Stimulated activated CD4-positive, alpha-beta T cell treated with anti-CD3 and anti-CD28 coated beads, Interleukin-15, amount 100 ng/mL, for 24 hours (primary cell): ENCODE measurements at regions not wholly inside any gene's neighbourhood (a gene's known extent, or its start where the extent isn't known, plus 50 kb on each side); places are given as distances from the start of the nearest gene placed in this dataset.
A peak's percentile ranks its signal among the peaks of the same experiment; 100 is the strongest.

Experiments
- DNase-seq: peaks from one replicate; pipeline ENCODE4 v3.0.0-alpha.2; 2020

DNA sequence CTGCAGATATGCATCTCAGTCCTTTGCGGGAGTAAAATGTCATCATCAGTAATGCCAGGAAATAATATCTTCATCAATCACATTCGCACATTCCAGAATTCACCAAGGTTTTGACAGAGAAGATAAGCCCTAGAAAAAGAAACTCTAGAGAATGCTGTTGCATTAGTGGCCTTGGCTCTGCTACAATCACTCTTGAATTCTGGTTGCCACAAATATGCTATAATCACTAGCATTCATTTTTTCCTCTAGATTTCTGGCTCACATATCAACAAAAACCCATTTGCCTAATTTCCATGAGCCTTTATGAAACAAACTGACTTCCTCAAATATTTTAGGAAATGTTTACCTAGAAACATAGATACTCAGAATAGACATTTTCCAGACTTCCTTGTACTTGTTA, 653.4 kb downstream of the ANXA1 start:
- no peak for DNase-seq

DNA sequence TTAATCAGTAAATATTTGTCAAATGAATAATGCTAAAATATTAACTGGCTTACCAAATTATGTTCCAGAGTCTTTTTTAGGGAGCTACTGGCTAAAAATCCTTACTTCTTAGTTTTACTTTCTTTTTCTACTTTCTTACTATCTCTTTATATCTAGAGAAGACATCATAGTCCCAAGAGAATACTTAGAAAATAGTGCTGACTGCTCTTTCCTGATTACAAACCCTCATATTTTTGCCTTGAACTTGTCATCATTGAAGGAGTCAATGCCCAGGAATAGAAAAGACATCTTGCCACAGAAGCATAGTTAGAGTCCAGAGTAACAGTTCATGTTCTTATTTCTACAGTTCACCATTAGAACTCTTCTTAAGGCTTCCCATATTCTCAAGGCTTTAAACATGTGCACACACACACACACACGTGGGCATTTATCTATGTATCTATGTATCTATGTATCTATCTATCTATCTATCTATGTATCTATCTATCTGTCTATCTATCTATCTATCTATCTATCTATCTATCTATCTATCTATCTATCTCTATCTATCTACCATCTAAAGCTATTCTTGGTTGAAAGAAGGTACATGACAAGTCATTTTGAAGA, 654.3 kb downstream of the ANXA1 start:
- DNase-seq = no peak

DNA sequence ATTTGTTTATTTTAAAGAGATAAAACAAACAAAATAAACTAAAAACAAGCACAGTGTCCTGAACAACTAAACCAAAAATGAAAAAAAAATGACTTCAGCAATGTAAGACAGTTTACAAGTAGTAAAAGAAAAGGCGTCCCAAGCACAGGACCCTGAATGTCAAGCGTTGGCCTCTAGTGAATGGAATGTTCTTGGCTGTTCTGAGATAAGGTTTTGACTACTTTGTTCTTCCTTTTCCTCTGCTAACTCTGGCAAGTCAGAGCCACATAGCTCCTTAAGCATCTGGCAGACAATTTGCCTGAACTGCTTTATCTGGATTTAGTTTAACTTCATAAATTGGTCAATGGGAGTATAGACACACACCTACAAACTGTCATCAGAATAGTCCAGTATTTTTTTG, 655.2 kb downstream of the ANXA1 start:
- no peak for DNase-seq

DNA sequence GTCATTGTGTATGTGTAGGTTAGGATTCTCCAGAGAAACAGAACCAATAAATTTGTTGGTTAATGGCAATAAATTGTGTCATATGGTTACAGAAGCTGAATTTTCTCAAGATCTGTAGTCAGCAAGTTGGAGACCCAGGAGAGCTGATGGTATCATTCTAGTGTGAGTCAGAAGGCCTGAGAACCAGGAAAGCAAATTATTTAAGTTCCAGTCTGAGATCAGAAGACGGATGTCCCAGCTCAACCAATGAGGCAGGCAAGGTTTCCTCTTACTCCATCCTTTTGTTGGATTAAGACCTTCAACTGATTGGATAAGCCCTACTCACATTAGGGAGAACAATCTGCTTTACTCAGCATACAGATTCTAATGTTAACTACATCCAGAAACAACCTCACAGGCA, 656.3 kb downstream of the ANXA1 start:
- DNase-seq = no peak

DNA sequence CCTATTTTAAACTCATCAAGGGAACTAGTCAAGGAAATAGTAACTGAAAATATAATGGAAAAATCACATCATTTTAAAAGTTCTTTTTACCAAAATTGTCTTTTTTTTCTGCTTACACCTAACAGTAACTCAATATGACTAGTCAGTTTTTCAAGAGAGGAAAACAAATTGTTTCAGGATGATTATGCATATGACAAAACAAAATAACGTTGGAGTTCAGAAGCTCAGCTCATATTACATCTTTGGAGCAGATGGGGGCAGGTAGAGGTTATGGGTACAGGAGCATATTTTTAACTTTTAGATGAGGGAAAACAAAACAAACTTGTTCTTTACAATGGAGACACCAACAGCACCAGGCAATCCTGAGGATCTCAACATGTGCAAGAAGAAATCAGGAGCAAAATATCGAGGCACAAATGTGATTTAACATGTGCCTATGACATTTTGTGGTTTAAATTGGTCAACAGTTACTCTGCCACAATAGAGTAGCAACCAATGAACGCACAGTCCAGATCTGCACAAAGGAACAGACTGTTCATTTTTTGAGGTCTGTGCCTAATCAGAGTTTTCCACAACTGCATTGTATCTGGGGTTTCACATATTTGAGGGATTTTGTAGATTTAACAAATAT, 659.0 kb downstream of the ANXA1 start:
- no peak for DNase-seq

DNA sequence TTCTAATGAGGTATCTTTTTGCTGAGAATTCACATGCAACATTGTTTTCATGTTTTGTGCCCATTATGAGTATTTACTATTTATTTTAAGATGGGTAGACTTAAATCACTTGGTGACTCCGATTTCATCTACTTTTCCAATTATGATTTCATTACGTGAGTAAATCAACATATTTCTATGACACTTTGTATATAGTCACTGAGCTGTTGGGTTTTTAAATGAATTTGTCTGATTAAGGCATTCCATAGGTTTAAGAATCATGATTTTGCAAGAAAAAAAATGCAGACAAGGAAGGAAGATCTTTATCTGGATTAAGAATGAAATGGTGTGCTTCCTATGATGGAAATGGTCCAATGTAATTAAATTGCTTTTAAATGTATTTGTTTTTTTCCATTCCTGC, 661.9 kb downstream of the ANXA1 start:
- no peak for DNase-seq

DNA sequence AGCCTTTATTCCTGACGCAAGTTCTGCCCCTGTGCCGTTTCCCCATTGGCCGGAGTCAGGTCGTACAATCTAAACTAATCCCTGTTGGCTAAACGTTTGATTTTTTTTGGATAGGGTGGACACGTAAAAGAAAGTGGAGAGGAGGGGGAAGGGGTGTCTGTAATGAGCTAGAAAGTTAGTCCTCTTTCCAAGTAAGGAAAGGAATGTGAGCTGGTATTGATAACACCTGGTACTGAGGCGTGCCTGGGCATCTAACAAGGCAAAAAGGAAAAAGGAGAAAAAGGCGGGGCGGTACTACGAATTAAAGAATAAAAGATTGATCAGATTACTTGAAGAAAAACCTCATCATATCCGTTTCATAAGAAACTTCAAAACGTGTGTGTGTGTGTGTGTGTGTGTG, 665.2 kb downstream of the ANXA1 start:
- no peak for DNase-seq

DNA sequence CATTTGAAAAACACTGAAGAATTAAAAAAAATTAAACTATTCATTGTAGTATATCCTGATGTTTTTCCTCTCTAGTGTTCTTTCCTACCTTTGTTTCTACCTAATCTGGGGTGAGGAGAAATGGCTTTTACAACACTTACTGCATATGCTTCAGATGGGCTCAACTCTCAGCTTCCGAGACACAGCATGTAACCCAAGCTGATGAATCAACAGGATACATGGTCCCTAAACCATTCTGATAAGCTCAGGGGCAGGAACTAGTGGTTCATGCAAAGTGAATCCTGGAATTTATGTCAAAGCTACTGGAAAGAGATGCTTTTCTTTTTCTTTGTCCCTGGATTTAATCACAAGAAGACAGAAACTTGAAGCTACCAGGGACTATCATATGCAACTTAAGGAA, 672.5 kb upstream of the RORB start:
- DNase-seq = no peak

DNA sequence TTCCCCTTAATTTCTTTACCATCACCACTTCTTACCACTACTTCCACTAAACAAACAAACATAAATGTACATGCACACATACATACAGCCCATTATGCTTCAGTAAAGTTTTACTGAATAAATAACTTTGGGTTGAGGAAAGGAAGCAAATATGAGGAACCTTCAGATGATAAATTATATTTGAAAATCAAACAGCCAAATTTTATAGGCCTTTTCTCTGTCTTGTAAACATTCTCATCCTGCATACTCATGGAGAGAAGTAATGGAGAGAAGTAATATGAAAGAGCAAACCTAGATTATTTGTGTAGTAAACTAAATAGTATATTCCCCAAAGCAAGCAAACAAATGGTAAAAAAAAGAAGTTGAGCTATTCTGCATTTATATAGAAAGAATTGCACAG, 658.3 kb upstream of the RORB start:
- no peak for DNase-seq

DNA sequence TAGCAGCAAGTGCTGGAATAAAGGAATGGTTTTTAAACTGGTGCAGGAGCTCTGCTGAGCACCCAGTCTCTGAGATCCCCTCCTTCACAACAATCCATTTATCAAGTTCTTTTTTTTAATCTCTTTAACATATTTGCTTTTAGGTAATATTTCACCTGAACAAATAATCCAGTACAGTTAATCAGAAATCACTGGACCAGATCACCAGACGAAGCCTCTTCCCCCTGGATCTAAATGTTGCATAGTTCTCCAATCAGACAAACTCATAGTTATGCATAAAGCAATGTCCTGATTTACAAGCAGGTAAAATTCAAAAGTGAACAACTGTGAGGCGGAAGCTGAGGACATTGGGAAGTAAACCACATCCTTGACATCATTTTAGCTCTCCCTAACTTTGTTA, 657.7 kb upstream of the RORB start:
- DNase-seq = no peak

DNA sequence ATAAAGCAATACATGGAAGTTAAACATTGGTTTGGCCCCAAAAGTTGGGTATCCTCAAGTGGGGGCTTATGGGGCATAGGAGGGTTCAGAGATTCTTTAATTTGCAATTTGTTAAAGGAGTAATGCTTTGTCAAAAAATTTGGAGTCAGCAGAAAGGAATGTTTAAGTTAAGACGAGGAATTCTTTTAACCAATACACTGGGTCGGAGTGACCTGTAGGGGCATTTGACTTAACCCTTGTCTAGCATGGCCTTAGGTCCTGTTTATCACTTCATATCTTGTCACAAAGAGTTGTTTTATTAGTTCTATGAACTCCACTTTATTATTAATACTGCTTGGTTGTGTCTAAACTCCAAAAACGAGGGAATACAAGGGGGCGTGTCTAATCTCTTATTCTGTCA, 656.1 kb upstream of the RORB start:
- DNase-seq = no peak

DNA sequence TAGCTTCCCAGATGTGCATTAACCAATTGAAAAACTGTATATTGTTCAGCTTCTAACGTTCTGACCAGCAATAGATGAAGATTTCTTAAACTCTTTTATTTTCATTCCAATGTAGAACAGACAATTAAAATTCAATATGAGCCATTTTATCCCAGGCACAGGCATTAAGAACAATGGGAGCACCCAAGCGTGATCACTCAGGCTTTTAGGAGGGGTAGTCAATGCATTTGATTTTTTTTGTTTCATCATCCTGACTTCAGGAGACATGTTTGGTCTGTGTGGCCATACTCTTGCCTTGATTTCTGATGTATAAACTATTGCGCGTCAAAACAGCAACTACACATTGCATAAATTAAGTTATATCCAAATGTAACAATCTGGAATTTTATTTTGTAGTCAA, 653.0 kb upstream of the RORB start:
- no peak for DNase-seq

DNA sequence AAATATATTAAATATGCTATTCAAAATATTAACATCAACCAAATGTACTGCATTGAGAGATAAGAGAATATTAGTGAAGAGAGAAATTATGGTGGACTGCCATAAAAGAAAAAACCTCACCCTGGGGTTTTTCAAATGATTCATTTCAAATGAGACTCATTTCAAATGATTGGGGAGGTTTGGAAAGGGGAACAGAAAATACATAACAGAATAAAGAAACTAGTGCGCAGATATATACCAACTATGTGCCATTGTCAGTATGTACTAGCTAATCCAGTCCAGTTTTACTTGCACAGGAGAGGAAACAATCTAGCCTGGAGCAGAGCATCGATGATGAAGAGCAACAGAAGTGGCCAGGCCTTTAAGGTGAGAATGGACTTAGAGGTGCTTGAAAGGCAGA, 651.6 kb upstream of the RORB start:
- no peak for DNase-seq

DNA sequence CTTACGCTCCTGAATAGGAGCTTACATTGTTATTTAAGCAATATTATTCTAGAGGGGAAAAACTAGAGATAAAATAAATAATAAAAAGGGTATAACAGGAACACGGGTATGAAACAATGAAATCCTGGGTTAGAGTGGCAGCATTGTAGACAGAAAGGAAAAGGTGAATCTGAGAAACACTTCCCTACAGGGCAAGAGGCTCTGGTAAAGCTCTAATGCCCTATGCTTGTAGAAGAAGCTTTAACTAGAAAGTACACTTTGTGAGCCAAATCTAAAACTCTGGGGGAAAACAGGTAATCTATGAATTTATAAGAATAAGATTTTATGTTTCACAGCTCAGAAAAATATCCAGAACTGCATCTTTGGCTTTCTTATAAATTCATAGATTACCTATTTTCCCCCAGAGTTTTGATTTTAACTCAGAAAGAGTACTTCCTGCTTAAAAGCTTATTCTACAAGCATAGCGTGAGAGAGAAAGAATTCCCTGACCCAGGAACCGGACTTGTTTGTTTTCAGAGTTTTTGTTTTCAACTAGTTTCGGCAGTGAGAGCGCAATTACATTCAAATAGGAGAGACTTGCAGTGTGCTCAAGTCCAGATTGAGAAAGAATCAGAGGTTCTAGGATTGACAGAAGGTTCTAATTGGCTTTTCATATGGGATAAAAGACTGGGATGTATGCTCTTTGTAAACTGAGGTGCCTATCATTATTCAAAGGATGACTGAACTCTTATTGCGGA, 651.0 kb upstream of the RORB start:
- no peak for DNase-seq

DNA sequence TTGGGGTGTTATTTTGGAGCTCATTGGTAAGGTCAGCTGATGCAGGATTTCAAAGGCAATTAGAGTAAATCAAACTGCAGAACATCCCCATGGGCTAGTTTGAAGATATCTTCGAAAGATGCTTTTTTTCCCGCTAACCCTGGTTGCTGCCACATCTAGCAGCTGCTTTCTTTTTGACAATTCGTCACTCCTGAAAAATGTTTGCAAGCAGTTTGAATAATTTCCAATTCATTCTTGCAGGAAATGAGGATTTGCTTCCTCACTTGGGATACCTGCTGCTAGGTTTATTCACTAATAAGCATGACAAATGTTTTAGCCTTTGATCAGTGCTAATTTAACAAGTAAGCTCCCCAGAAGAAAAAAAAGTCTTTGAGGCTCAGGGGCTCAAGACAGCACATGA, 649.6 kb upstream of the RORB start:
- no peak for DNase-seq

DNA sequence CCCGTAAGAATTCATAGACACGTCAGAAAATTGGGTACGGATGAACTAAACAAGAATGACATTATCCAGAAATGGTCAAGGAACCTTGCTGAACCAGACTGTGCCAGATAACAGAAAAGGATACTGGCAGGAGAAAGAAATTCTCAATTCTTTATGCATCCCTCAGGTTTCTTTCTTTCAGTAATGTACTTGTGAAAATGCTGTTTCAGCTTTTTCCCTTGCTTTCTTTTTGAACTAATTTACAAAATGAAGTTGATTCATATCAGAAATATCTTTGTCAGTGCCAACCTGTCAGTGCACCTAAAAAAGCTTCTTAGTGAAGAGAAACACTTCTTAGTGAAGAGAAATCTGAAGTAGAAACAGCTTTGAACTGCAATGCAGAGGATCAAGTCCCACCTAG, 643.6 kb upstream of the RORB start:
- no peak for DNase-seq

DNA sequence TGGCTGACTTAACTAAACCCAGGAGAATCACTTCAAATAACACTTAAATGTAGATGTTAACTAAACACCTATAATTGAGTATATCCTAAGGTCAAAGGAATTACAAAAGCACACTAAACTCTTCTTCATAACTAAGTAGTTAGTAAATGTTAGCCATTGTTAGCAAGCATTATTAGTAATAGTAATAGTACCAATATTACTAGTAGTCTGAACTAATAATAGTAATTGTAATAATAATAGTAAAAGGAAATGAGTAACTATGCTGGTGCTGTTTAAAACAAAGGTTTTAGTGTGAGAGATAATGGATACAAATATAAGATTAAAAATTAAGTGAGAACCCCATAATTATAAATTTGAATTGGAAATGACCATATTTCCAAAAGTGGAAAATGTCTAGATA, 641.9 kb upstream of the RORB start:
- DNase-seq = no peak

DNA sequence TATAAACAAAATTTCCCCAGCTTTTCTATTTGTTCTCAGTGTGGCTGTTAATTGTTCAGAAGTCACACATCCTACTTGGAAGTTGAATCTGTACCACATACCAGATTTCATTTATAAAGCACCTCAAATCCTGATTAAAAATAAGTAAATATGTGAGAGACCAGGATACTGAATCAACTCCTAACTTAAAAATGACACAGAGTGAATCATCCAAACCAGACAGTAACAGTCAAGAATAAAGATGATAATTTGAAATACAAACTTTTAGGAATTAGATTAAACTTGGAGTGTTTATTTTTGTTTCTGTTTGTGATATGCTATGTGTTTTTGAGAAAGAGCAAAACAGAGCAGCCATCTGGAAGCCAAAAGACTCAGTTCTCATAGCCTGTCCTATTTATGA, 633.2 kb upstream of the RORB start:
- DNase-seq = no peak

DNA sequence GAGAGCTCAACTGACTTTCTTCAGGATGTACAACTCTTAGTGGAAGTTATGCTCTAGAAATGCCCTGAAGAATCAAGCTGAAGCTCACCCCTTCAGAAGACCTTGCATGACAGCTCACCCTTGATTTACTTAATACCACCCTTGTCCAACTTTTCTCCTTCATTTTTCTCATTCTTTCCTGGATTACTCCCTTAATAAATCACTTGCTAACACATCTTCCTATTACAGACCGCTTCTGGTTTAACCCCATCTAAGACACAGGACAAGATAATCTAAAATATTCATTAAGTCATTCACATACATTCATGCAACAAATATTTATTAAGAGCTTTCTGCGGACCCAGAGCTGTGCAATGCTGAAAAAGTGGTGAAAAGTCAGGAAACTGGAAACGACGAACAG, 630.7 kb upstream of the RORB start:
- DNase-seq = no peak

DNA sequence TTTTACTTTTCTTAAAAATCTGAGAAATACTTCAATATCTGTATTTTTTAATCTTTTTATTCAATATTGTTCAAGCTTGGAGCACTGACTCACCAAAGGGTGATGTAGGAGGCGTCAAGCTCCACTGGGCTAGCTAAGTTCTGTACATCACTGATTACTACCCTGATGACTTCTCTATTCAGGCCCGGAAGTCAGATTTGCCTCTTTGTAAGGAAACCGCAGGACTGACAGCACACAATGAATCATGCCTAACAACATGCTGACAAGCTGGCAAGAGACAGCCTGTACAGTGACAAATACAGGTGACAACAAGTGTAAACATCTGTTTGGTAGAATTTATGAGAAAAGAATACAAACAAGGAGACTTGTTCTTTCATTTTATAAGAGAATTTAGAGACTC, 627.9 kb upstream of the RORB start:
- peak; percentile 21 for DNase-seq

DNA sequence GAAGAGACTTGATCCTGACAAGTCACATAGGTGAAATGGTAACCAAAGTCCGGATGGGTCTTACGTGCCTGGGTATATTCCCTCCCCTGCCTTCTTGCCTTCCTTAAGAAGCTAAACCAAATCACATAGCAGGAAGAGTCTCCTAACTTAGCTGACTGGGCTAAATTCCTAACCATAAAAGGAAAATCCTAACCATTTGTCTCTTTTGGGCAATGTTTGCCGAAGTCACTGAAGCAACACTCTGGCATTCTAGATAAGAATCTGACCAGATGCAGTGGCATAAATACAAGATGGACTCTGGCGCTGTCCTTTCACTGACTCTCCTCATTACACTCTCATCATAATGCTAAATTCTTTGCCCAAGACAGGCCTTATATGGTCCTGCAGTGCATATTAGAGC, 625.5 kb upstream of the RORB start:
- DNase-seq = no peak

DNA sequence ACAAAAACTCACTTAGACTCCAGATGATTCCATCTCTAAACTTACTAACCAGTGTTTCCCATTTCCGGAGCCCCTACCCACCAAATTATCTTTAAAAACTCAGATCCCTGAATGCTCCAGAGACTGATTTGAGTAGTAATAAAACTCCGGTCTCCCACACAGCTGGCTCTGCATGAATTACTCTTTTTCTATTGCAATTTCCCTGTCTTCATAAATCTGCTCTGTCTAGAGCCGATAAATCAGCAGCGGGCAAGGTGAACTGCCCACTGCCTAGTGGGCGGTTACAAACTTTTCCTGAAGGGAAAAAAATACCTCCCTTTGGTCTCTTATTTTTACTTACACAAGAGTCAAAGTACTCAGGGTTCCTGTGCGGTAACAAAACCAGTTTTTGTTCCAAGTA, 624.4 kb upstream of the RORB start:
- DNase-seq = no peak

DNA sequence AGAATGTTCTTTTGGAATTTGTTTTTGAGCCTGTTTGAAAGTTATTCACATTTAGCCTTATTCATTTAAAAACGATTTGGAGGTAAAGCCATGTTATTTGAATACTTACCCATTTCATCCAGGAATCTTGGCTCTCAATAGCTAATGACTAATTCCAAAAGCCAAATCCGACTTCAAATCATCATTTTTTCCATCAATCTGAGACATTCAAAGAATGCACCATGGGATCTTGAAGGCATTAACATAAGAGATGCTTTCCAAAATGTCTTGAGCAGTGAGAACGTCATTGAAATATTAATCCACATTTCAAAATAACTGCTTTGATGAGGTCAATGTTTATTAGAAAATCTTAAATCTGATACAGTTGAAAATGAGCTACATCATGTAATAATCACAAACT, 617.0 kb upstream of the RORB start:
- no peak for DNase-seq

DNA sequence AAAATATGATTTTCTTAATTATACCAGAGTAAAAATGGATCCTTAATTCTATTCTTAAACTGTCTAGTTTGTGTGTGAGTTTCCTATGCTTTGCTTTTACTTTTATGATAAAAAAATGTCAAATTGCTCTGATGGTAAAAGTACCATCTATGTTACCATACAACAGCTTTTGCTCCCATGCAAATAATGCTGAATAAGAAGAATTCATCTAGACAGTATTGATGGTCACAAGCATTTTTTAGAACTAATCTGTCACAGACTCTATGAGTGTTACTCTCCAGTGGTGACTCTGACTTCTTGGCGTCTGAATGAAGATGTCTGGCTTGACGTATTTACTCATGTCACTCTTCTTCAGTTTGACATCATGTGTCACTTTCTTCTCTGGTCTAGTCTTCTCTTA, 608.1 kb upstream of the RORB start:
- no peak for DNase-seq
